Dermis microvascular lymphatic vessel endothelial cell (primary cell): ENCODE measurements at regions not wholly inside any gene's neighbourhood (a gene's known extent, or its start where the extent isn't known, plus 50 kb on each side); places are given as distances from the start of the nearest gene placed in this dataset.
"Not testable (repeated sequence)": the region's sequence is repeated elsewhere in the genome, so short reads cannot be mapped to it uniquely, and the experiment has no call there.

Experiments
- DNase-seq, 2 donors: peaks; one replicate each; pipeline versions ENCODE4 v3.0.0 to v3.0.0-alpha.2; 2010; ENCODE audit warnings: low read depth in 2 of 2

GRCh38 chr5:154702477-154702876 lies 52.7 kb upstream of the LARP1 start:
- DNase-seq = no peak

- DNase-seq = not testable (repeated sequence)
These were observed 53.5 kb upstream of the LARP1 start for GRCh38 chr5:154701725-154702124.

DNA sequence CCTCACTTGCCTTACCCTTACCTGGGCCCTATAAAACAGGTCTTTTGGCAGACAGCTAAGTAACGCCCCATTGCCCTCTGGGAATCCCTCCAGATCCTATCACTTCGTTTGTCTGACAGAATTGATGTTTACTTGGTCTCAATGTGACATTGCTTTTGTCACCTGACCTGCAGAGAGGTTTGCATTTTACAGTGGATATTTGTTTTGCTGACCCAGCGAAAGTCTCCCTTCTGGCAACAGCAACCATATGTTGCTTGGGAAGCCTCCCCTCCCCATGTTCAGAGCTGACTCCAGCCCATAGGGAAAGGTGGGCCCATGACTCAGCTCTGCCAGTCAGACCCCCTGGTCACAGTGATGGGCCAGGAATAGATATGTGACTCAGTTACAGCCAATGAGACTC lies 54.0 kb upstream of the LARP1 start:
- DNase-seq = no peak

DNA sequence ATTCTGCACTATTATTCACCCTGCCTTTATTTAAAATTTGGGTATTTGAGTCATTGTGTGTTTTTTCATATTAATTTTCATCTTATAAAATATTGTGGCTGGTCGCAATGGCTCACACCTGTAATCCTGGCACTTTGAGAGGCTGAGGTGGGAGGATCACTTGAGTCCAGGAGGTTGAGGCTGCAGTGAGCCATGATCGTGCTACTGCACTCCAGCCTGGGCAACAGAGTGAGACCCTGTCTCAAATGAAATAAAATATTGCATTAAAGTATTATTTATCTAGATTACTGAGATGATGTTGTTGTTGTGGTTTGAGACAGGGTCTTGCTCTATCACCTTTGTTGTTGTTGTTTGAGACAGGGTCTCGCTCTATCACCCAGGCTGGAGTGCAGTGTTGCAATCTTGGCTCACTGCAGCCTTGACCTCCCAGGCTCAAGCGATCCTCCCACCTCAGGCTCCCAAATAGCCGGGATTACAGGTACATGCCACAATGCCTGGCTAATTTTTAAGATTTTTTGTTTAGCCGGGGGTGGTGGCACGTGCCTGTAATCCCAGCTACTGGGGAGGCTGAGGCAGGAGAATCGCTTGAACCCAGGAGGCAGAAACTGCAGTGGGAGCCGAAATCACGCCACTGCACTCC lies 54.8 kb upstream of the LARP1 start:
- not testable (repeated sequence) for DNase-seq

DNA sequence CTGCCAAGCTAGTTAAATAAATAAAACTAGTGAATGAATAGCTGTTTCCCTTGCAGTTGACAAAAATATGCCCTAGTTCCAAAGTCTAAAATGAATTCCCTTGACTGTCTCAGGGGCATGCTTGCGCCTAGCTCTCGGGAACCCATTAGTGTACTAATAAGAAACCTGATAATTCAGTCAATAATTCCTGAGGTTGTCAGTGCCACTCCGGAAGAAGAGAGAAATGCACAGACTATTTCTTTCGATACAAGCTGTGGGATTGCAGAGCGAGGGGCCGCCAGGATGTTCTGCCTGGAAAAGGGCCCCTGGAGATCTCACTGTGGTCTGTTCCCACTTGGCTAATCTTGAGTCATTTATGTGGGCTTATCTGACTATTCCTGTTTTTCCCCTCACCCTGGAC lies 56.4 kb upstream of the LARP1 start:
- DNase-seq = no peak

DNA sequence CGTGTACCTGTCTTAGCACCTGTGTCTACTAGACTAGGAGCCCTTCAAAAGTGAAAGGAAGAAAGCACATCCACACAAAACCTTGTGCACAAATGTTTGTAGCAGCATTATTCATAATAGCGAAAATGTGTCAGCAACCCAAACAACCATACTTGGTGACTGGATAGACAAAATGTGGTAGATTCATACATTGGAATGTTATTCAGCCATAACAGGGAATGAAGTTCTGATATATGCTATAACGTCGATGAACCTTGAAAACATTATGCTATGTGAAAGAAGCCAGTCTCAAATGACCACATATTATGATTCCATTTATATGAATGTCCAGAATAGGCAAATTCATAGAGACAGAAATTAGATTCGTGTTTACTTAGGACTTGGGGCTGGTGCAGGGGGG lies 57.8 kb upstream of the LARP1 start:
- no peak for DNase-seq

DNA sequence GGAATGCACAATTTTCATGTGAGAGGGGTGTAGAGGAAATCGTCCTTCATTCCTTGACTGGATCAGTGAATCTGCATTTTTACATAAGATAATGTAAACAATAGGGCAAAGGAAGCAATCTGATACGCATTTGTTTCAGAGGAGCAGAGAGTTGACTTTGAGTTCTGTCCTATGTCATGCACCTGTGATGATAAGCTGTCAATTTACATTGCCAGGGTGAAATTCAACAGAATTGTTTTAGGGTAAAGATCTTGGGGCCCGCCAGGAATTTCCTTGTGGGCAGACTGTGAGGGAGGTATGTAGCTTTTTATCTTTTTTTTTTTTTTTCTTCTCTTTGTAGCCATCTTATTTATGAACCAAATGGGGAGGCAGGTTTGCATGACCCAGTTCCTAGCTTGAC lies 58.3 kb upstream of the LARP1 start:
- DNase-seq = no peak

GRCh38 chr5:154694159-154694558 lies 61.0 kb upstream of the LARP1 start:
- DNase-seq = no peak

DNA sequence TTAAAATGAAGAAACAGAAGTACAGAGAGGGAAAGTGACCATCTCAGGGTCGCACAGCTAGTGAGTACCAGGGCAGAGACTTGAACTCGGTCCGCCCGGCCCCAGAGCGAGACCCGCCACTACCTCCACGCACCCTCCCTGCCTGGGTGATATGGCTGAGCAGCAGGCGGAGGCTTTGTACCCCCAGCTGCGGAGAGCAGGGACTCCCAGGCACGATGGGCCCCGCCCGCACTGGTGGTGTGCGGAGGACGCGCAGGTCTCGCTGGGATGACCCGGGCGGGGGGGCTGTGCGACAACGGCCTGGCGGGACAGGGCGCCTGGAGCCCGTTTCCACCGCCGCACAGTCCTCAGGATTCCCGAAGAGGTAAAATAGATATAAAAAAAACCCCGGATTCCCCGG lies 64.7 kb upstream of the LARP1 start:
- no peak for DNase-seq

DNA sequence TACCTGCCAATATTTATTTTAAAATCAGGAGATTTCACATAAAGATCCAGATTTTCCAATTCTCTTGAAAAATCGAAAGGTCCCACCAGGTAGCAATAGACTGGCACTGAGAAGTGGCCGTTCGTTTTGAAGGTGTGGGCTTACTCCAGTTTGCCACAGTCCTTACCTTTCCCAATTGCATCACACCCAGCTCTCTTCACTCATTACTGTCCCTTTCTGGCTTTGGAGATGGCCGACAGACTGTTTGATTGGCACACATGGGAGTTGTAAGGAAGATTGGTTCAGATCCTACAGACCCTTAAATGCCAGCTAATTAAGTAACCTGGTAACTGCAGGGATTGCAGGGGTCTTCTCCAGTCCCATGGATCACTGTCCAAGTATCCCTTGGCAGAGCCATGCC lies 68.7 kb upstream of the LARP1 start:
- DNase-seq = no peak

DNA sequence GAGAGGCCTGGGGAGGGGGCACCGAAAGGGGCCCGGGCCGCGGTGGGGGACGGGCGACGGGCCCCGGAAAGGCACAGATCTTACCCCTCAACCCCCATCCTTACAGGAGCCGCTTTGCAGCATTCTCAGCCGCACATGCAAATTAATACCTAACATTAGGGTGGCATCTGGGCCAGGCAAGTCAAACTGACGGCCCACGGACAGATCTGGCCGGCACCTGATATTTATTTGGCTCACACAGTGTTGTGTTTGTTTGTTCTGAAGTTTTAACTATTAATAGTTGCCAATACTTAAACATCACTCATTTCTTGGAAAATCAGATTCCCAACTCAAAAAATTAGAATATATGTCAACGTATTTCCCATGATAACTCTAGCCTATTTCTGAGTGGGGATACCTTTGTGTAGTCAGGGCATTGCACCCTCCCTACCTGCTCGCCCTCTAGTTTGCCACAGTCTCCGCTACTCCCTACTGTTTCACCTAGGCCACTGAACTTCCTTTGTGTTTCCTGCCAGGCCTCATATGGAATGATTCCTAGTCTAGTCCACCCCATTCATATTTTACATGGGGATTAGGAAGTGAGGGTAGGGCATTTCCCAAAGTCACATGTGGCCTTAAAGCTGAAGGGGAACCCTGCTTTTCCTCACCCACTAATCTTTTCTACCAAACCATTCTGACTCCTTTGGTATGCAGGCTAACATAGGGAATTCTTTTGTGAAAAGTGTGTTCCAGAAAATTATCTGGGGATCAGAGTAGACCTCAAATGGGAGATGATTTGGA lies 71.9 kb upstream of the LARP1 start:
- DNase-seq = no peak

- no peak for DNase-seq
These were observed 75.7 kb upstream of the LARP1 start for GRCh38 chr5:154679501-154679900.

- peak in 1 of 2 donors; percentile 7 for DNase-seq
These were observed 77.3 kb upstream of the LARP1 start for GRCh38 chr5:154677921-154678320.

DNA sequence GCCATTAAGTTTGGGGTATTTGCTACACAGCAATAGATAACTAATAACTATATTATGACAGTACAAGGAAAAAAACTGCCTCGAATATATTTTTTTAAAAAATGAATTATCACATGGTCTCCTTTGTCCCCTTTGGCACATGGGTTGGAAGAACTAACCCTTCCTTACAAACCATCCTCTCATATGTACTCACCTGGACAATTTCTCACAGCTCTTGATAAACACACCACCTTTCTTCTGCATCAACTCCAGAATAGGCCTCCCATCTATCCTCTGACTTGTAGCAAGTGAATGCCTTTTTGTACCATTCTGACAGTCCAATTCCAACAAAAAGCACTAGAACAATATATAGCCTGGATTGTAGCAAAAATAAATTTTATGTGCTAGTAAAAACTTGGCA lies 78.7 kb upstream of the LARP1 start:
- DNase-seq = no peak

GRCh38 chr5:154674029-154674428 lies 81.1 kb upstream of the LARP1 start:
- no peak for DNase-seq

DNA sequence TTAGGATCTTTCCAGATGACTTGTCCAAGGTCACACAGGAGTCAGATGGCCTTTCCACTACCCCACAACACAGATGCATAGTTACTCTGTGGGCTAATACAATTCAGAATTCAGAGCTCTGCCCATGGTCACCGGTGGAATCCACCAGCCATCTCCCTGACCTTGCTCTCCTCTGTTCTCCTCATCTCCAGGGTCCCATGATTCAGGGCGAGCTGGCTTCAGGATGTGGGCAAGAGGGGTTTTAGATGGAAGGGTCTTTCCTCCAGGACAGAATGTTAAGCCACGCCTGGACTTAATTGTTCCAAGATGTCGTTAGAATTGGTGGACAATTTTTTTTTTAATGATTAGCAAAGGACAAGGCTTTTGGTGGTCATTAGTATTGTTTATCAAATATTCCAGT lies 81.7 kb upstream of the LARP1 start:
- DNase-seq = no peak

- not testable (repeated sequence) for DNase-seq
These were observed 85.3 kb upstream of the LARP1 start for GRCh38 chr5:154669913-154670312.

- no peak for DNase-seq
These were observed 85.8 kb upstream of the LARP1 start for GRCh38 chr5:154669402-154669801.

- no peak for DNase-seq
These were observed 90.3 kb upstream of the LARP1 start for GRCh38 chr5:154664869-154665268.

DNA sequence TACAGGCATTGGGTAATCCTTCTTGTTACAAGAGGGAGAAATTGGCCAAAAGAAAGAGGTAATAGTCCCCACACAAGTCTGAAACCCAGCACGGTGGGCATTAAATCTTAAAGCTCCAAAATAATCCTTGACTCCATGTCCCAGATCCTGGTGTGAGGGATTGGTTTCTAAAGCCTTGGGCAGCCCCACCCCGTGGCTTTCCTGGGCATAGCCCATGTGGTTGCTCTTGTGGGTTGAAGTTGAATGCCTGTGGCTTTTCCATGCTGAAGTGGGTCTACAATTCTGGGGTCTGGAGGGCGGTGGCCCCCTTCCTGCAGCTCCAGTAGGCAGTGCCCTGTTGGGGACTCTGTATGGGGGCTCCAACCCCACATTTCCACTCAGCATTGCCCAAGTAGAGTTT lies 91.8 kb upstream of the LARP1 start:
- no peak for DNase-seq

DNA sequence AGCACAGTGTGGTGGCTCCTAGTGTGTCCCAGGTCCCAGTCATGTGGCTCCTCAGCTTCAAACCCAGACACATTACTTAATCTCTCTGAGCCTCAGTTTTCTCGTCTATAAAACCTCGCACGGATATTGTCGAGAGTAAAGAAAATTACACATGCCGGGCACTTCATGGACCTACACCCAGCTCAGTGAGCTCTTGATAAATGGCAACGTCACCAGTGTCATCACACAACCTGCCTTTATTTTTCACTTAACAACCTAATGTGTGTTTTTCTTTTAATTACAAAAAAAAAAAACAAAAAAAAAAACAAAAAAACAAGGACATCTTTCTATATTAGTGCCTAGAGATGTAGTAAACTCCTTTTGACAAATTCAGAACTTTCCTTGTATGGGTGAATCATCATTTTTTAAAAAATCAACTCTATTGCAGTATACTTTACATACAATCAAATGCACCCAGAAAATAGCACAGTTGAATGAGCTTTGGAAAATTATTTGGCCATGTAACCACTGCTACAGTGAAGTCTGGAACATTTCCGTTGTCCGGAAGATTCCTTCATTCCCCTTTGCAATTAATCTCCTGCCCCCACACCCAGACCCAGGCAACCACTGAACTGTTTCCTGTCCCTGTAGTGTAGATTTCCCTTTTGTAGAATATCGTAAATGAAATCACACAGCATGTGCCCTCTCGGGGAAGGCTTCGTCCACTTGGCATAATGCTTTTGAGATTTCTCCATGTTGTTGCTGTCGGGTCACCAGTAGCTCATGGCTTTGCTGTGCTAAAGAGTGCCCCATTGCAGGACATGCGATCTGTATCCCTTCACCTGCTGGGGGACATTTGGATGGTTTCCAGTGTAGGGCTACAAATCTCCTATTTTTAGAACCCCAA lies 100.4 kb upstream of the LARP1 start:
- DNase-seq = peak; percentile 50 to 67

- peak; percentile 16 to 46 for DNase-seq
These were observed 101.3 kb upstream of the LARP1 start for GRCh38 chr5:154653764-154654485.
